Renal cortex interstitium (tissue), 11 donors: ENCODE measurements at regions not wholly inside any gene's neighbourhood (a gene's known extent, or its start where the extent isn't known, plus 50 kb on each side); places are given as distances from the start of the nearest gene placed in this dataset.
A peak's percentile ranks its signal among the peaks of the same experiment; 100 is the strongest.
"Not testable (repeated sequence)": the region's sequence is repeated elsewhere in the genome, so short reads cannot be mapped to it uniquely, and the experiment has no call there.

Experiments used
- DNase-seq, 11 donors: peaks; one replicate each; pipeline ENCODE4 v3.0.0-alpha.2; 2013; ENCODE audit warnings: low read depth in 9 of 11, low spot score in 4 of 11; ENCODE audit errors: extremely low read depth in 1 of 11

GRCh38 chr9:109640580-109641371, 139.2 kb upstream of the PALM2AKAP2 start:
- peak in 10 of 11 donors; percentile 48 to 68 (median 60) for DNase-seq

- DNase-seq = no peak
Measured at GRCh38 chr9:109641372-109641659, 138.7 kb upstream of the PALM2AKAP2 start.

- DNase-seq = no peak
Measured at GRCh38 chr9:109652112-109652511, 127.9 kb upstream of the PALM2AKAP2 start.

- DNase-seq = no peak
Measured at GRCh38 chr9:109652971-109653370, 127.0 kb upstream of the PALM2AKAP2 start.

GRCh38 chr9:109653470-109653869, 126.5 kb upstream of the PALM2AKAP2 start:
- DNase-seq = no peak

GRCh38 chr9:109663978-109664377, 116.0 kb upstream of the PALM2AKAP2 start:
- not testable (repeated sequence) for DNase-seq

- DNase-seq = not testable (repeated sequence)
Measured at GRCh38 chr9:109665736-109666135, 114.3 kb upstream of the PALM2AKAP2 start.

- DNase-seq = no peak
Measured at GRCh38 chr9:109681301-109681700, 98.7 kb upstream of the PALM2AKAP2 start.

- DNase-seq = no peak
Measured at GRCh38 chr9:109682227-109682626, 97.8 kb upstream of the PALM2AKAP2 start.

- DNase-seq = no peak
Measured at GRCh38 chr9:109683521-109683920, 96.5 kb upstream of the PALM2AKAP2 start.

- DNase-seq = no peak
Measured at GRCh38 chr9:109689701-109690100, 90.3 kb upstream of the PALM2AKAP2 start.

- DNase-seq = no peak
Measured at GRCh38 chr9:109699019-109699418, 81.0 kb upstream of the PALM2AKAP2 start.

- no peak for DNase-seq
Measured at GRCh38 chr9:109704546-109704945, 75.5 kb upstream of the PALM2AKAP2 start.

- no peak for DNase-seq
Measured at GRCh38 chr9:109705515-109705914, 74.5 kb upstream of the PALM2AKAP2 start.

- no peak for DNase-seq
Measured at GRCh38 chr9:109707355-109707754, 72.6 kb upstream of the PALM2AKAP2 start.

GRCh38 chr9:109708451-109708945, 71.5 kb upstream of the PALM2AKAP2 start:
- DNase-seq = no peak

- no peak for DNase-seq
Measured at GRCh38 chr9:109709866-109710265, 70.1 kb upstream of the PALM2AKAP2 start.

GRCh38 chr9:109710830-109711229, 69.2 kb upstream of the PALM2AKAP2 start:
- no peak for DNase-seq

- DNase-seq = no peak
Measured at GRCh38 chr9:109715344-109715743, 64.7 kb upstream of the PALM2AKAP2 start.

GRCh38 chr9:109716631-109717030, 63.4 kb upstream of the PALM2AKAP2 start:
- no peak for DNase-seq

GRCh38 chr9:109717342-109717741, 62.7 kb upstream of the PALM2AKAP2 start:
- no peak for DNase-seq
